GM21576 (cell line): ENCODE measurements at regions not wholly inside any gene's neighbourhood (a gene's known extent, or its start where the extent isn't known, plus 50 kb on each side); places are given as distances from the start of the nearest gene placed in this dataset.
"Not testable (repeated sequence)": the region's sequence is repeated elsewhere in the genome, so short reads cannot be mapped to it uniquely, and the experiment has no call there.

Source experiments
- ATAC-seq: cut with Tn5 transposase; IDR thresholded peaks from one replicate; pipeline ENCODE4 v1.9.1; 2021; ENCODE audit warnings: mild to moderate bottlenecking, moderate library complexity; ENCODE audit not compliant: unreplicated experiment

DNA sequence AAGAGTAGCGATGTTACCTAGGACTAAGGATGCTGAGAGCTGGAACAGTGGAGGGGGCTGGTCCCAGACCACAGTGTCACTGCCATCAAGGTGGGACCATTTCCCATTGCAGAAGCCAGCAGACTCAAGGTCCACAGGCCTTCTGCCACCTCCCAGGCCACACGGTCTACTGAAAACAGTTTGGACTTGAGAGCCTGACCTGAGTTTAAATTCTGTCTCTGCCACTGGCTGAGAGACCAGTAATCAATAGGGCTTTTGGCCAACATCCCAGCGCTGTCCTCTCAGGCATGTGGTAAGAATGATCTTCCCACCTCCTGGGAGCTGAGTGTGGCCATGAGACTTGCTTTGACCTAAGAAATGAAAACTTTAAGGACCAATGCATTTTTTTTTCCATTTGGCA lies 331.4 kb upstream of the CDH5 start:
- ATAC-seq: no peak

DNA sequence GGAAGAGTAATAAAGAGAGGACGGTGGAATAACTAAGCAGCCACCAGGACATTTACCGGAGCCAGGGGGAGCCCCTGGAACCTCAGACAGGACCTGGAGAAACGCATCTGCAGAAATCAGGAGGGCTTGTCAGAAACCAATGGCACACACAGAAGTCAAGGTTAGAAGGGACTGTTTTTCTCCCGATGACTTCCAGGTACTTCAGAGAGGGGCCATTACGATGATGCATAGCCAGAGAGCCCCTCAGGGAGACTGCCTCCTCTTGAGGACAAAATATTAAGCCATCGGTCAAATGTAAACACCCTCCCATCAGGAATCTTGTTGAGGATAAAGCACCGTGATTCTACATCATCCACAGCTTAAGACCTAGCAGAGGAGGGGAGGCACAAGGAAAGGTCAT lies 333.6 kb upstream of the CDH5 start:
- no peak for ATAC-seq

DNA sequence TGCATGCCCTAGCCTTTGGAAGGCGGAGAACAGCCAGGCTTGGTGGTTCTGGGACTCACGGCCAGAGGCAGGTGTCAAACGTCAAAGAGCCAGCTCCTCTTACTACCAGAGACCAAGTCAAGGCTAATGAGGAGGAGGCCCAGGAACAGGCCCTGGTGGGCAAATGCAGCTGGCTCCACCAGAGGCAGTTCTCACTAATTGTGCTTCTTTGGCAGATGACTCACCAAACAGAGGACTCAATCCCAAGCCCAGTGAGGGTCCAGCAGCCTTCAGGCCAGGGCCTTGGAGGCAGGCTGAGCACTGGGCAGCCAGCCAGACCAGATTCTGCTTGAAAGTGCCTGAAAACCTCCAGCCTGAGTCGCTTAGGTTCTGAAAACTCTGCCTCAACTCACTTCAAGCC lies 336.5 kb upstream of the CDH5 start:
- ATAC-seq: no peak

DNA sequence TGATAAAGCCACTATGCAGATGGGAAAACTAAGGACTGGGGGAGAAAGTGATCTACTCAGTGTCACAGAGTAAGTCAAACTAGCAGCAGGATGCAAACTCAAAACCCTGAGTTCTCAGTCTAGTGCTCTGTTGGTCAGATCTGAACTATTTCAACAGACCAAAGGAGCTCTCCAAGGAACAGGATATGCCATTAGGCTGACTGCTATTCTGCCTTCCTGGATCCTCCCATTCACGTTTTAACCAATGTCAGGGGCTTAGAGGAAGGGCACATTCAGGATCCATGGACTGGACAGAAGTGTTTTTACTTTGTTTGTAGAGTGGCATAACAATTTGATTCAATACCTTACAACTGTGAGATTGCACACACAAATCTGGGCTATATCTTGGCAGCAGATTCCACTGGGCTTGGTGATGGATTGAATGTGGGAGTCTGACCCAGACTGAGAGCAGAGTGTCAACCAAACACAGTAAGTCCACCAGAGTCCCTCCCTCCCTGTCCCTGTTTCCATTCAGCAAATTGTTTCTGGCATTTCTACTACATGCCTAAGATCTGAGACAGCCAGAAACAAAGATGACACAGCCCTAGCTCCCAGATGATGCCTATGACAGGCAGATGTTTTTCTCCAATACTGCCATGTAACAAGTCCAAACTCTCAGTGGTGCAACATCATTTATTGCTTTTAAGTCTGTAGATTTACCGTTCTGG lies 337.8 kb upstream of the CDH5 start:
- no peak for ATAC-seq

DNA sequence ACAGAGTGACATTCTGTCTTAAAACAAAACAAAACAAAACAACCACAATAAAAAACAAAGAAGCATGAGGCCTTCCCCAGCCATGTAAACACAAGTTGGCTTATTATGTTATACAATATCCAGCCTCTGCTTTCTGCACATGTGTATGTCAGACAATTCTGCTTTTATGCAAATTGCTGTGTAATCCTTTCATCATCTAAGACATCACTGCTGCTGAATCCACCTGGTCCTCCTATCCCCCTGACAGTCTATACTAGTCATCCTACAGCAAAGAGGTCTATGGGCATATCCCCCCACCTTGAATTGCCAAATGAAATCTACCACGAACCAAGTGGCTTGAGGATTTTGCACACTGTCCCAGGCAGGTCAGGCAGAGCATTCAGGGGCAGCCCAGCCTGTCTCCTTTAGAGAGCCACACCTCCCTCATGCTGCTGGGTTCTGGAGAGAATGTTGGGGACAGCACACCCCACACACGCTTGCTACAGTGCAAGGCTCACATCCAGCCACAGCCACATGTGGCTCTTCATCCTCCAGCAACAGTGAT lies 339.6 kb upstream of the CDH5 start:
- ATAC-seq: no peak

GRCh38 chr16:66026211-66026610 lies 340.3 kb upstream of the CDH5 start:
- no peak for ATAC-seq

- no peak for ATAC-seq
Measured at GRCh38 chr16:66025751-66026150, 340.7 kb upstream of the CDH5 start.

DNA sequence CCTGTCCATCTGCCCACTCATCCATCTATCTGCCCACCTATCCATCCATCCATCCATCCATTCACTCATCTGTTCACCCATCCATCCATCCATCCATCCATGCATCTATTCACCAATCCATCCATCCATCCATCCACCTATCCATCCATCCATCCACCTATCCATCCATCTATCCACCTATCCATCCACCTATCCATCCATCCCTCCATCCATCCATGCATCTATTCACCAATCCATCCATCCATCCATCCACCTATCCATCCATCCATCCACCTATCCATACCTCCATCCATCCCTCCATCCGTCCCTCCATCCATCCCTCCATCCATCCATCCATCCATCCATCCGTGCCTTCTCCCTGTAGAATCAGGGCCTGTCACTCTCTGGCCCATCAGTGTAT lies 341.9 kb upstream of the CDH5 start:
- ATAC-seq: not testable (repeated sequence)

DNA sequence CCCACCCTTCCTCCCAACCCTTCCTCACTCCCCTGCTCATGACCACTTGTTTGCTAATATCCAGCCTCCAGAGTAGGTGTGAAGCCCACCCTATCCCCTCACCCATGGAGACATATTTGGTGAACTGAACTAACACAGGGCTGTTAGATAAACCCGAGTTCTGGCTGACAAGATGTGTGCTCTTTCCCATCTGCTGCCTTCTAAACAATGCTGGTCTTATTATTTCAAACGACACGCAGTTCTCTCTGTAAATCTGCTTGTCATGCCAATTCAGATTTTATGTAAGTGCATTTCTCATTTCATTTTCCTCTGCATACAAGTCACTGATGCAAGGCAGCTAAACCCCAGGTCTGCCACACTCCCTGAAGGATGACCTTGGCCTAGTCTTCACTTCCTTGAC lies 343.0 kb upstream of the CDH5 start:
- ATAC-seq: no peak

GRCh38 chr16:66020642-66021041 lies 345.8 kb upstream of the CDH5 start:
- no peak for ATAC-seq

DNA sequence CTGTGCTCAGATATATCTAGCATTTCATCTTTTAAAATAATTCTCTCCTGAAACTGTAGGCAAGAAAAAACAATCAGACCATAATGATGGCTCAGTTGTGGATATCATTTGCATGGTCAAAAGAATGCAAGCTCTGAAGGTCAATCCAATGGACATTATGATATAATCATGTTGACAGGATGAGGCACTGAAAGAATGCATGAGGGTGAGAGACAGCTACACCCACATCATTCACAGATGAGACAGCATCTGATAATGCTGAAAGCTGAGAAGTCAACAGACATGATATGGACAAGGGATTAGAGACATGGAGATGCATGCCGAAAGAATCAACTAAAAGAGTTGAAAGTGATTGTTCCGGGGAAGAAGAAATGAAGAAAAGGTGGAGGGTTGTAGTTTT lies 346.4 kb upstream of the CDH5 start:
- ATAC-seq: no peak

DNA sequence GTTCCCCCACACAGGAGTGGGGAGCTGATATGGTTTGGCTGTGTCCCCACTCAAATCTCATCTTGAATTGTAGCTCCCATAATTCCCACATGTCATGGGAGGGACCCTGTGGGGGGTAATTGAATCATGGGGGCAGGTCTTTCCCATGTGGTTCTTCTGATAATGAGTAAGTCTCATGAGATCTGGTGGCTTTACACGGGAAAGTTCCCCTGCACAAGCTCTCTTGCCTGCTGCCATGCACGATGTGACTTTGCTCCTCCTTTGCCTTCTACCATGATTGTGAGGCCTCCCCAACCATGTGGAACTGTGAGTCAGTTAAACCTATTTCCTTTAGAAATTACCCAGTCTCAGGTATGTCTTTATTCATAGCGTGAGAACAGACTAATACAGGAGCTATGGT lies 347.0 kb upstream of the CDH5 start:
- ATAC-seq: not testable (repeated sequence)

- no peak for ATAC-seq
Measured at GRCh38 chr16:66014221-66014620, 352.3 kb upstream of the CDH5 start.

DNA sequence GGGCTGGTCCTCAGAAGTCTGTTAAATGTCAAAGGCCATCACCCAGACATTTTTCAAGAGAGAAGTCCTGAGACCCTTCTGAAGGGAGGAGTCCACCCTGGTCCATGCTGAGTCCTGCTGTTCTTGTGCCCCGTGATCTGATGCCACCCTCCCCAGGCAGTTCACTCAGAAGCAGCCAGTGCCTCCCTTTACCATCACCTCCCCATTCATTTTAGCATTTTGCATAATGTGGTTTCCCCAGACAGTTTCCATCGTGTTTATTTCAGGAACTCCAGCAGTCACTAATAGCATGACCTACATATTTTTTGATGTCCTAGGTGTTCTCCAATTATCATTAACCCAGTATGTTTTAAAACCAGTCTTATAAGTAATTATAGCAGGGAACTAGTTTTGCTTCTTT lies 353.0 kb upstream of the CDH5 start:
- ATAC-seq: no peak

DNA sequence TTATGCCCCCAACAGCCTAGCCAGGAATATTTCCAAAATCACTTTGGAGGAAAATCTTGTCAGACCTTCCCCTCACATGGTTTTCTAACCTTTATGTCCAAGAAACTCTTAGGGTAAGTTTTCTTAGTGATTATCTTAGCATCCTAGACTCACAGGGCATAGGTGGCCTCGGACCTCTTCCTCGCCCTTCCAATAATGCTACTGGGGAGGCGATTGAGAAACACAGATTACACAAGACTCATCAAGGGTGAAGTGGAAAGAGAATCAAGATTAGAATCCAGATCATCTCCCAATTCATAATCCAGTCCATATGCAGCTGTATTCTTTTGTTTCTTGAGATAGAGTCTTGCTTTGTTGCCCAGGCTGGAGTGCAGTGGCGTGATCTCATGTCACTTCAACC lies 358.4 kb upstream of the CDH5 start:
- ATAC-seq: no peak

- no peak for ATAC-seq
Measured at GRCh38 chr16:66007717-66008116, 358.8 kb upstream of the CDH5 start.

DNA sequence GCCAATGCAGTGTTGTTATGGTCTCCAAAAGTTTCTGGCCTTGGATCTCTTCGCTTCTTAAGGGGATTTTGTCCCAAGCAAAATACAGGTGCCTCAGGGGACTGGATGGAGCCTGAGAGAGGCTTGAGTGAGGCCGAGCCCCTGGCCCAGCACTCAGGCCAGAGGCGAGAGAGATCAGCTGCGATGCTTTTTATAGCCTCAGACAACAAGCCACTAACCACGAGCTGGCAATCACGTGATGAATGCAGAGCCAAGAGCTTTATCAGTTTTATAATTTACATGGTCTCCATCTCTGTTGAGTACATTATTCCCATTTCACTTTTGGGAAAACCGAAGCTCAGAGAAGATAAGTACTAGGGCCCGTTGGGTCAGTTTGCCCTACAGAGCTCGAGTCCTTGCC lies 360.0 kb upstream of the CDH5 start:
- ATAC-seq: no peak

DNA sequence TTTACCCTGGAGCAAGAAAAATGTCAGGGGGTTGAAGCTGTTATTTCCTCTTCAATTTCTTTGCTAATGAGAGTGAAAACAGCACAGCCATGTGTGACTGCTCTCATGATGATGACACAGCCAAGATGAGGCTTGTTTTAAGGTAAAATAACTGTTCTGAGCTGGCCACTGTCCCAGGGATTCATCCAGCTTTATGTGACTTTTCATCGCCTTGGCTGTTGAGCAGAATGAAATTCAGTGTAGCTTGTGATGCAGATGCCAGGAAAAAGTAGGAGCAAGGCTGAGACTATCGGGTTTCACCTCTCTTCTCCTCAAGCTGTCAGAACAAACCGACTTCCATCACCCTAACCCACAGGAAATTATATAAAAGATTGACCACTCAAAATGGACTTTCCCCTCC lies 361.8 kb upstream of the CDH5 start:
- no peak for ATAC-seq

- ATAC-seq: no peak
Measured at GRCh38 chr16:66003201-66003600, 363.3 kb upstream of the CDH5 start.

GRCh38 chr16:66002601-66003000 lies 363.9 kb upstream of the CDH5 start:
- no peak for ATAC-seq

- ATAC-seq: no peak
Measured at GRCh38 chr16:66001432-66001831, 365.1 kb upstream of the CDH5 start.

DNA sequence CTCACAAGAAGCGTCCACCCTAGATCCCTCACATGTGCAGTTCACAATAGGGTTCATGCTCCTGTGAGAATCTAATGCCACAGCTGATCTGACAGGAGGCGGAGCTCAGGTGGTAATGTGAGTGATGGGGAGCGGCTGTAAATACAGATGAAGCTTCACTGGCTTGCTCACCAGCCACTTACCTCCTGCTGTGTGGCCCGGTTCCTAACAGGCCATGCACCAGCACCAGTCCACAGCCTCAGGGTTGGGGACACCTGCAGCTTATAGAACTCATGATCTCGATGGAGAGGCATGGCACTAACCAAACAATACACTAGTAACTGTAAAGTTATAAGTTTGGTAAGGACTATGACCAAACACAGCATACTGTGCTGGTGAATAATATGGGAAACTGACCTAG lies 368.0 kb upstream of the CDH5 start:
- ATAC-seq: no peak

- ATAC-seq: no peak
Measured at GRCh38 chr16:65994291-65994690, 372.2 kb upstream of the CDH5 start.
